OCI-LY1 (cell line): ENCODE measurements at regions not wholly inside any gene's neighbourhood (a gene's known extent, or its start where the extent isn't known, plus 50 kb on each side); places are given as distances from the start of the nearest gene placed in this dataset.

Source experiments
- H2AFZ ChIP-seq: fragments of 200-600 bp; sonication (generic), shearing (Covaris generic); 2 replicates; pipeline ENCODE4 v1.6.0; 2014; ENCODE audit warnings: antibody characterized with exemption, mild to moderate bottlenecking, low read length
- H3F3A ChIP-seq: fragments of 200-600 bp; sonication (generic), shearing (Covaris generic); 2 replicates; pipeline ENCODE4 v1.6.0; 2014; ENCODE audit warnings: mild to moderate bottlenecking, antibody characterized with exemption, low read length, moderate library complexity; ENCODE audit not compliant: insufficient read depth
- H3K27ac ChIP-seq: fragments of 200-600 bp; sonication (generic); 2 replicates; pipeline ENCODE4 v1.5.1; 2014; ENCODE audit warnings: low read length, mixed run types, mild to moderate bottlenecking, low read depth; ENCODE audit not compliant: poor library complexity, severe bottlenecking
- H3K27me3 ChIP-seq: fragments of 200-600 bp; sonication (generic); 2 replicates; pipeline ENCODE4 v1.6.0; 2014; ENCODE audit warnings: antibody characterized with exemption, mild to moderate bottlenecking, low read length, moderate library complexity; ENCODE audit not compliant: insufficient read depth
- H3K36me3 ChIP-seq: fragments of 200-600 bp; sonication (generic); 2 replicates; pipeline ENCODE4 v1.6.1; 2014; ENCODE audit warnings: mild to moderate bottlenecking, antibody characterized with exemption, low read length, moderate library complexity, mixed read lengths; ENCODE audit not compliant: insufficient read depth
- H3K4me1 ChIP-seq: fragments of 200-600 bp; sonication (generic); 2 replicates; pipeline ENCODE4 v1.5.1; 2014; ENCODE audit warnings: mild to moderate bottlenecking, low read length, moderate library complexity; ENCODE audit not compliant: insufficient read depth, severe bottlenecking
- H3K4me2 ChIP-seq: fragments of 200-600 bp; sonication (generic), shearing (Covaris generic); 2 replicates; pipeline ENCODE4 v1.6.1; 2014; ENCODE audit warnings: low read length
- H3K4me3 ChIP-seq: fragments of 200-600 bp; sonication (generic); 2 replicates; pipeline ENCODE4 v1.5.1; 2014; ENCODE audit warnings: low read length, low read depth, mild to moderate bottlenecking, mixed read lengths; ENCODE audit not compliant: poor library complexity, severe bottlenecking
- H3K79me2 ChIP-seq: fragments of 200-600 bp; shearing (Covaris generic); 2 replicates; pipeline ENCODE4 v1.6.1; 2016; ENCODE audit warnings: mixed run types, low read length, mixed read lengths; ENCODE audit not compliant: insufficient read depth
- H3K9ac ChIP-seq: fragments of 200-600 bp; sonication (generic), shearing (Covaris generic); 2 replicates; pipeline ENCODE4 v1.6.1; 2014; ENCODE audit warnings: mild to moderate bottlenecking, low read length, mixed read lengths
- H3K9me2 ChIP-seq: fragments of 200-600 bp; sonication (generic), shearing (Covaris generic); 2 replicates; pipeline ENCODE4 v1.6.1; 2014; ENCODE audit warnings: low read depth, mild to moderate bottlenecking, low read length, mixed read lengths
- H3K9me3 ChIP-seq: fragments of 200-600 bp; shearing (Covaris generic); 2 replicates; pipeline ENCODE4 v1.6.1; 2014; ENCODE audit warnings: low read length, mixed read lengths
- H4K20me1 ChIP-seq: fragments of 200-600 bp; sonication (generic), shearing (Covaris generic); 2 replicates; pipeline ENCODE4 v1.6.0; 2016; ENCODE audit warnings: mild to moderate bottlenecking, low read length; ENCODE audit not compliant: insufficient read depth
- EZH2 ChIP-seq: fragments of 200-600 bp; sonication (generic), shearing (Covaris generic); IDR thresholded peaks from 2 replicates; pipeline ENCODE4 v1.8.0; 2017; ENCODE audit warnings: borderline replicate concordance, mixed run types, mild to moderate bottlenecking, antibody characterized with exemption, low read length, moderate library complexity, mixed read lengths
- TF ChIP-seq, protein P1 (sequence below): fragments of 200-600 bp; sonication (generic), shearing (Covaris generic); IDR thresholded peaks from 2 replicates; pipeline ENCODE4 v1.5.1; 2017; ENCODE audit warnings: mild to moderate bottlenecking, antibody characterized with exemption, low read length, moderate library complexity, mixed read lengths

GRCh38 chr5:61878471-61878870, 427.5 kb upstream of the KIF2A start:
- no peak overlapping the region for H3K4me2 ChIP-seq
- H3K9ac ChIP-seq = no peak overlapping the region
- no peaks in the 10 kb centered on the region for H3F3A ChIP-seq
- no peak overlapping the region for H3K27ac ChIP-seq
- H3K9me2 ChIP-seq = no peaks in the 10 kb centered on the region
- no peaks in the 10 kb centered on the region for H3K4me1 ChIP-seq
- no peaks in the 10 kb centered on the region for H3K79me2 ChIP-seq
- no peaks in the 10 kb centered on the region for H3K36me3 ChIP-seq
- H3K9me3 ChIP-seq = no peaks in the 10 kb centered on the region
- TF ChIP-seq, protein P1, sequence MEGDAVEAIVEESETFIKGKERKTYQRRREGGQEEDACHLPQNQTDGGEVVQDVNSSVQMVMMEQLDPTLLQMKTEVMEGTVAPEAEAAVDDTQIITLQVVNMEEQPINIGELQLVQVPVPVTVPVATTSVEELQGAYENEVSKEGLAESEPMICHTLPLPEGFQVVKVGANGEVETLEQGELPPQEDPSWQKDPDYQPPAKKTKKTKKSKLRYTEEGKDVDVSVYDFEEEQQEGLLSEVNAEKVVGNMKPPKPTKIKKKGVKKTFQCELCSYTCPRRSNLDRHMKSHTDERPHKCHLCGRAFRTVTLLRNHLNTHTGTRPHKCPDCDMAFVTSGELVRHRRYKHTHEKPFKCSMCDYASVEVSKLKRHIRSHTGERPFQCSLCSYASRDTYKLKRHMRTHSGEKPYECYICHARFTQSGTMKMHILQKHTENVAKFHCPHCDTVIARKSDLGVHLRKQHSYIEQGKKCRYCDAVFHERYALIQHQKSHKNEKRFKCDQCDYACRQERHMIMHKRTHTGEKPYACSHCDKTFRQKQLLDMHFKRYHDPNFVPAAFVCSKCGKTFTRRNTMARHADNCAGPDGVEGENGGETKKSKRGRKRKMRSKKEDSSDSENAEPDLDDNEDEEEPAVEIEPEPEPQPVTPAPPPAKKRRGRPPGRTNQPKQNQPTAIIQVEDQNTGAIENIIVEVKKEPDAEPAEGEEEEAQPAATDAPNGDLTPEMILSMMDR = no peak
- no peak for TF ChIP-seq EZH2
- H2AFZ ChIP-seq = no peak overlapping the region
- H3K4me3 ChIP-seq = no peak overlapping the region
- no peaks in the 10 kb centered on the region for H3K27me3 ChIP-seq
- no peaks in the 10 kb centered on the region for H4K20me1 ChIP-seq

GRCh38 chr5:61881821-61882487, 424.1 kb upstream of the KIF2A start:
- Histone ChIP-seq H3K9ac (no peak overlapping the region), H2AFZ (no peak overlapping the region), H3K9me2 (no peaks in the 10 kb centered on the region), H3K36me3 (no peaks in the 10 kb centered on the region), H3K4me3 (no peak overlapping the region), H3K79me2 (no peaks in the 10 kb centered on the region), H3K4me2 (no peak overlapping the region), H3K27me3 (no peaks in the 10 kb centered on the region), H4K20me1 (no peaks in the 10 kb centered on the region), H3K9me3 (no peaks in the 10 kb centered on the region), H3K27ac (no peak overlapping the region), H3F3A (no peaks in the 10 kb centered on the region), H3K4me1 (no peaks in the 10 kb centered on the region)
- TF ChIP-seq, protein P1 = no peak
- TF ChIP-seq EZH2 = no peak

GRCh38 chr5:61882901-61883500, 423.0 kb upstream of the KIF2A start:
- H3K9me2 ChIP-seq = no peaks in the 10 kb centered on the region
- H2AFZ ChIP-seq = no peak overlapping the region
- no peaks in the 10 kb centered on the region for H3K27me3 ChIP-seq
- H3K4me3 ChIP-seq = no peak overlapping the region
- H3K36me3 ChIP-seq = no peaks in the 10 kb centered on the region
- no peaks in the 10 kb centered on the region for H4K20me1 ChIP-seq
- H3K4me2 ChIP-seq = no peak overlapping the region
- no peaks in the 10 kb centered on the region for H3K9me3 ChIP-seq
- no peaks in the 10 kb centered on the region for H3F3A ChIP-seq
- H3K27ac ChIP-seq = no peak overlapping the region
- TF ChIP-seq, protein P1 = no peak
- TF ChIP-seq EZH2 = no peak
- H3K79me2 ChIP-seq = no peaks in the 10 kb centered on the region
- no peak overlapping the region for H3K9ac ChIP-seq
- H3K4me1 ChIP-seq = no peaks in the 10 kb centered on the region
